ENCODE measurements at regions not wholly inside any gene's neighbourhood (a gene's known extent, or its start where the extent isn't known, plus 50 kb on each side); places are given as distances from the start of the nearest gene placed in this dataset.
"Not testable (repeated sequence)": the region's sequence is repeated elsewhere in the genome, so short reads cannot be mapped to it uniquely, and the experiment has no call there.

DNA sequence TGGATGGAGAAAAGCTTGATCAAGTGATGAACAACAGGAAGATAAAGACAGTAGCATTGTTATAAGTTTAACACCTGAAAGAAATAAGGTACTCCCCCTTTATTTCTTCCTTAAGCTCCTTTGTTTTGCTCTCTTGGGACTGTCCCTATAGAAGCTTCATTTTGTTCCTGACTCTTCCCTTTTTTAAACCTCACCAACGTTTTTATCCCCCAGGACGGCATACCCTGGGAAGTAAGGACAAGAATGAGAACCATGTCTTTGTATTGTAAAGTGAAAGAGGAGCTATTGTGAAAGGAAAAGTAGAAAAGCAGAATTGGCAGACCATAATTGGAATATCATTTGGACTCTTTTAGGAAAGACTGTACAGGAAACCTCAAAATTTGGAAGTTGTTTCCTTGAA lies 1368.6 kb upstream of the C9orf72 start:
- no peak for DNase-seq

DNA sequence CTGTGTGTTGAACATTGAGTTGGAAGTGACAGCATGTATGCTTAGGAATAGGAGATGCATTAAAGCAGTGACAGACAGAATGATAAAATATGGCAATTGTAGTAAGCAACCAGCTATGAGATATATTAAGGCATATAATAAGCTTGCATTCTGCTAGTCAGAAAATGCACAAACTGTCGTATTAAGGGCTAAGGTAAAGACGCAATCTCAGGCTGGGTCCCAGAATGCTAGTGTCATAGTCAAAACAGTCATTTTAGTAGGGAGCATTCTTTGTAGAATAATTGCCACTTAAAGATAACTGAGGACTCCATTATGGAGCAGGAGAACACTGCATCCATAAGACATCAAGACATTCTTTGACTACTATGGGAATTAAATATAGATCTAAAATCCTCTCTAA lies 1369.7 kb upstream of the C9orf72 start:
- DNase-seq, result no peak

DNA sequence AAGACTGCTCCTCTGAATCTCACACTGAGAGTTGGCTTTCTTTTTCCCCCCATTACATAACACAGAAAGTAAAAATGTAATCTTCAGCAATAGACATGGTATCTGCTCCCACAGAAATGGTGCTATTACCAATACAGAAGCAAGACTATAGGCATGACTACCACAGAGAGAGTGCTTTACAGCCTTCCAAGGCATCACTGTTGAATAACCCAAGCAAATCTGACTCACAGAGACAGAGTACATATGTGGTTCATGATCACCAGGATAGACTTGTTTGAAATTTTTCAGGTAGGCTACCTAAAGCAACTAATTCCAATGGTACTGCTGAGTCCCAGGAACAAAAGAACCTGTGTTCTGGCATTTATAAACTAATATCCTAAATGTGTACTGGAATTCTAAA lies 1373.4 kb upstream of the C9orf72 start:
- DNase-seq, result no peak

DNA sequence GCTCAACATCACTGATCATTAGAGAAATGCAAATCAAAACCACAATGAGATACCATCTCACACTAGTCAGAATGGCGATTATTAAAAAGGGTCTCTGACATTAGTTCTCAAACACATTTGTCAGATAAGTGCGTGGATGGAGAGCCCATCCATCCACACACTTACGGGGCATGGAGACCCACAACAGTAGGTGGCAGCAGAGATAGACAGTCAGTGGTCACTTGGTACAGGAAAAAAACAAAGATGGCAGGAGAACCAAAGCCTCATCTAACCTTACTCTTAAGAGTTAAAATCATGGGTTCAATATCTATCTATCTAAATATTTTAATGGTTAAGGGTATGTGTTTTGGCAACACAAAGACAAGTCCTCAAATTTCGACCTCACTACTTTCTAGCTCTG lies 1378.7 kb upstream of the C9orf72 start:
- peak in 1 of 2 experiments; percentile 3 for DNase-seq

DNA sequence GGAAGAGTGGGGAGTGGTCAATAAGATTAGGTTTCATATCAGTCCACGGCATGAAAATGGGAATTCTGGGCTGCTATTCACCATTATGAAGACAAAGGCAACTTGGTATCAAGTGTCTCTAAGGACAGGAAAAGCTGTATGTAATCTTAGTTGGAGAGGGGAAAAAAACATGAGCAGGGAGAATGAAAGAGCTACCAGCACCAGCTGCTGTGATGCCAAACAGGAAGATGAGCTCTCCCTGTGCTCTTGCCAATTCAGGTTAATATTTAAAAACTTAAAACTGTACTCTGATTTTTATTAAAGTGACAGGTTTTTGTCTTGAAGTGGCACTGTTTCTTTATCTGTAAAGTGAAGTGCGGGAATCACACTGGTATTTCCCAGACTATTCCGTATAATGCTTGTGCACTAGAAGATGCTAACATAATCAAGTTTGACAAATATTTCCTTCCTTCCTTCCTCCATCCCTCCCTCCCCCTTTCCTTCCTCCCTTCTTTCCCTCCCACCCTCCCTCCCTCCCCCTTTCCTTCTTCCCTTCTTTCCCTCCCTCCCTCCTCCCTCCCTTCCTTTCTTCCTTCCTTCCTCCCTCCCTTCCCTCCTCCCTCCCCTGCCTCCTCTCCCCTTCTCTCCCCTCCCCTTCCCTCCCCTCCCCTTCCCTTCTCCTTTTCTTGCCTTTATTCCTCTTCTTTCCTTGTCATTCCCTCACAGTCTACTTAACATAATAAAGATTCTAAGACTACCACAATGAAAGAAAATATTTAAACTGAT lies 1383.0 kb upstream of the C9orf72 start:
- DNase-seq, result no peak

DNA sequence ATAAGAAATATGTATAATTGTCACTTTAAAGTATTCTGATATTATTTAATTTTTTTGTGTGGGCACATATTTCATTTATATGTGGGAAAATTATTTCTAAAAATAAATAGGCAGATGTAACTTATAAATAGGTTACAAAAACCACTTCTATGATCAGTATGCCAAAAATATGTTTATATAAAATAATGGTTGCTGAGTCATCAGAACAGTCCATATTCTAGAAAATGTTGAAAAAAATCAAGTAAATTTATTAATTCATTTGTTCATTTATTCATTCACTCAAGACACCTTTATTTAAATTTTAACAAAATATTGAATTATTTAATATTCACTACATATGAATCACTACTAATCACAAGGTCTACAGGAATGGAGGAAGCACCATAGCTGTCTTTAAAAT lies 1387.3 kb upstream of the C9orf72 start:
- DNase-seq, result no peak

DNA sequence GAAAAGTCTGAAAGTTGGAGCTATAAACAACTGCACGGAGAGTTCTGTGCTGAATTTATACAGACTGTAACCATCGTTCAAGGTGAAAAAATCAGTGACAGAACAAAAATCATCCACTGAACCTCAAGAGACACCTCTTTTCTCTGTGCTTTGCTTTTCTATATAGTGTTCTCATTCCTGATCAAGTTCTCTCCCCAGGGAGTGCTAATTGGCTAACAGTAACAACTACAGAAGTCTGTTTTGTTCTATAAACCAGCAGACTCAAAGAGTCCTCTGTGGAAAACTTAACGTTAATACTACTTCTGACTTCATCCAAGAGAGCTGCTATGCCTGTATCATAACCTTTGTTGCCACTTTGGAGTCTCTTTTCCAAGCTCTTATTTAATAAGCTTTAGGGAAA lies 1388.3 kb upstream of the C9orf72 start:
- no peak for DNase-seq

DNA sequence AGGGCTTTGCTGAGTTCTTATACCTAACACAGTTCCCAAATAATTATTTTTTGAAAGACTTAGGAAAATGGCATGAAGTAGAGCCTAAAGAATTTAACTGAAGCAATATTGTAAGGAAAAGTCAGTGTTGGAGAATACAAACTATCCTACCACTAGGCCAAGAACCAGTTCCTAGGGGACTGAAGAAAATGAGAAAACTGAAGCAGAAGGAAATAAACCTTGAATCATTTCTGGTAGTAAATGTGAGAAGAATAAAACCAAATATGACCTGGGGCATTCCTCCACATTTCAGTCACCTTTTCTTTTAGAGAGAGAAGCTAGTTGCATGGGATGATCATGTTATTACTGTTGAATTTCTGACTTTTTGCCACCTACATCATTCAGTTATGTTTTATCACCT lies 1393.9 kb upstream of the C9orf72 start:
- DNase-seq, result no peak

DNA sequence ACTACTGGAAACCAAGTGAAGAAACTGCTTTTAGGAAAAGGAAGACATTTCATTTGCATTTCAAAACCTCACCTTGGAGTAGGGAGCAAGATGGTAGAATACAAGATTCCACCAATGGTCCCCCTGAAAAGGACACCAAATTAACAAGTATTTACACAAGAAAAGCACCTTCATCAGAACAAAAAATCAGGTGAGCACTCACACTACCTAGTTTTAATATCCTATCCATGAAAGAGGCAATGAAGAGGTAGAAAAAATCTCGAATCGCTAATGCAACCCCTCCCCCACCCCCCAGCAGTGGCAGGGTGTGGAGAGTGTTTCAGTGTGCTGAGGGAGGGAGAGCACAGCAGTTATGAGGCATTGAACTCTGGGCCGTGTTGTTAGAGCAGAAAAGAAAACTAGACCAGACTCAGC lies 1397.0 kb upstream of the C9orf72 start:
- no peak for DNase-seq

DNA sequence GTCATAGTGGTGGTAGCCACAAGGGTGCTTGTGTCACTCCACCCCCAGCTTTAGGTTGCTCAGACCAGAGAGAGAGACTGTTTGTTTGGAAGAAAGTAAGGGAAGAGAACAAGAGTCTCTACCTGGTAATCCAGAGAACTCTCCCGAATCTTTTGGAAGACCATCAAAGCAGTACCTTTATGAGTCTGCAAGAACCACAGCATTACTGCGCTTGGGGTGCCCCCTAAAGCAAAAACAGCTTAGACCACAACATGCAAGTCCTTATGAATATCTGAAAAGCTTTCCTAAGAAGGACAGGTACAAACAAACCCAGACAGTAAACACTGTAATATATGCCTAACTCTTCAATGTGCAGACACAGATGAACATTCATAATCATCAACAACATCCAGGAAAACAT lies 1398.6 kb upstream of the C9orf72 start:
- no peak for DNase-seq

DNA sequence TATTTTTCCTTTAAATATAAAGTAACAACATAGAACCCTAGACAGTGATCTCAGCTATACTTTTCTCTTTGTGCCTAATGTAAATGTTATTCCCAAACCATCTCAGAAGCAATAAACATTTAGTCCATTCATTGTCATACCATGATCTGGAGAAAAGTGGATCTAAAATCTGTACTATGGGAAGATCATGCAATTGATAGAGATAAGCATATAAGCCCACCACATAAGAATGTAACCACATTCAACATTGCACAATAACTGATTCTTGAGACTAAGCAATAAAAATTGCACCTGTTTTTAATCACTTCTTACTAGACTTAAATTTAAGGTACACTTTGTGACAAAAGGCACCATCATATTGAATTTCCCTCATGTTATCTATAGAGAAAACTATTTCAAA lies 1403.0 kb upstream of the C9orf72 start:
- no peak for DNase-seq

DNA sequence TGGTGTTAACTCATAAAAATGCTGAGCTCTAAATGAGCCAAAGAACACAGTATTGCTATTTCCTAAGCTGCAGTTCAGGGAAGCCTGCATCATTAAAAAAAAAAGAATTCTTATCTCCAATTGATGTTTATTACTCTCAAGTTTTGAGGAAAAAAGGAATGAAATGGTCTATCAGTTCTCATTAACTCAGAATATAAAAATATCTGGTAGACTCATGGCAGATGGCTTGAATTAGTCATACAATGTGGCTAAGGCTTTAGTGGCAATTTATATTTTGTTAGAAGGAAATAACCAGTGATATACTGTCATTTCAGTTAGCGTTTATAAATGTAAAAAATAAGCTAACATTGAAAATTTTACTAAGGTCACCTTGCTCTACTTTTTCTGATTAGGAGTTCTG lies 1403.4 kb upstream of the C9orf72 start:
- no peak for DNase-seq

DNA sequence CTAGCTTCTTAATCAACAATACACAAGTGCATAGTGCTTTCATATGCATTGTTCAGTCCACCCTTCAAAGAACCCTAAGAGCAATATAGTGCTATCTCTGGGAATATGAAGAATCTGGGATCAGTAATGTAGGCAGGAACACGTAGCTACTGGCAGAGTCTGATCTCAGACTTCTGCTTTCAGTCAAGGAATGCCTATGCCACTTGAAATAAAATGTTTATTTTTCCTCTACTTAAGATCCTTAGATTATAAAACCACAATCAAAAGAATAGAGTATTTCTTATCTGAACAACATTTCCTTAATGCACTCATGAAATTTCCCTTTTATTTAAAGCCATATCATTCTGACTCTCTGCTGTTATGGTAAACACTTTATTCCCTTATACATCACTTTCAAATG lies 1407.8 kb upstream of the C9orf72 start:
- no peak for DNase-seq

DNA sequence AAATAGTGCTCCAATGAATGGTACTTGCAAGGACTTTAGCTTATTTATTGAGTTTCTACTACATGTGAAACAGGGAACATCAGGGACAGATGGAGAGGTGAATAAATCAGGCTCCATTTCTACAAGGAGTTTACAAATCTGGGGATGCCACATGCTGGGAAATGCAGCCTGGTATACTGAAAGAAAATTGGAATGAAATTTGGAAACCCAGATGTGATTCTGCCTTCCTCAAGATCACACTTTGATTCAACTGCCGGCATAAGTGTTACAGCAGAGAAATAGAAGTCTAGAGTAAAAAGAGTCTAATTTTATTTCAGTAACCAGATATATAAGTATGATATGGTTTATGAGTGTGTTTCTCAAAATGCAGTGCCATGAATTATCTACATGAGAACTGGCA lies 1408.4 kb upstream of the C9orf72 start:
- no peak for DNase-seq

DNA sequence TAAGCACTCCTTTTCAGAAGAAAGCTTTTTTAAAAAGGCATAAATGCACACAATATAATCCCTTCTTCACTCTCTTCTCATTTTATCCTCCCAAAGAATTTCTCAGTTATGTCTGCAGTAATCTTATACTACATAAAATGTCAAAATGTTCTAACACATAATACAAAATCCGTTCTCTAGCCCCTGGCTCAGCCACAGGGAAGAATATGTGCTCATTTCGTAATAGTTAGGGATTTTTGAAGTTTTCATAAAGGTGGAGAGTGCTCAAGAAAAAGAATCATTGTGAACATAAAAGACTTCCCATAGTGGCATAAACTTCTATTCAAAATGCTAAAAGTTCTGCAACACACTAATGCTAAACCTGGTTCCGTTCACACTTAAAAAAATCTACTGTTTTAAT lies 1410.7 kb upstream of the C9orf72 start:
- DNase-seq, result no peak

DNA sequence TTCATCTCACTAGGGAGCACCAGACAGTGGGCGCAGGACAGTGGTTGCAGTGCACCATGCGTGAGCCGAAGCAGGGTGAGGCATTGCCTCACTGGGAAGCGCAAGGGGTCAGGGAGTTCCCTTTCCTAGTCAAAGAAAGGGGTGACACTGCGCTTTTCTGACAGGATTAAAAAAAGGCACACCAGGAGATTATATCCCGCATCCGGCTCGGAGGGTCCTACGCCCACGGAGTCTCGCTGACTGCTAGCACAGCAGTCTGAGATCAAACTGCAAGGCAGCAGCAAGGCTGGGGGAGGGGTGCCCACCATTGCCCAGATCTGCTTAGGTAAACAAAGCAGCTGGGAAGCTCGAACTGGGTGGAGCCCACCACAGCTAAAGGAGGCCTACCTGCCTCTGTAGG lies 1416.7 kb upstream of the C9orf72 start:
- DNase-seq, result not testable (repeated sequence)

DNA sequence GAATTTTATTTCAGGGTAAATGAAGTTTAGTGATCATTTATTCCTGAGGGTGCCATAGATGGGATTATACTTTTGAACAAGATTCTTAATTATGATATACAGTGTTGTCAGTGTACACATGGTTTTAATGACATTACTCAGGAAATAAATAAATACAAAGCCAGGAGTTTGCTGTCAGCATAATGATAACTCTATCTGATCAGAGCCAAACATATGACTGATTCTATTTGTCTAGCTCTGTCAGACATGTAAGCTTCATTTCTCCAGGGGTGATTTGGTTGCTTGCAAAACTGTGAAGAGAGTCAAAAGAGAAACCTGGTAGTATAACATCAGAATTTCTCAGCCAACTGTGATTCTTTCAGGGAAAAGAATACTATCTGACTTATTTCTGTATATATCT lies 1425.8 kb upstream of the C9orf72 start:
- no peak for DNase-seq

DNA sequence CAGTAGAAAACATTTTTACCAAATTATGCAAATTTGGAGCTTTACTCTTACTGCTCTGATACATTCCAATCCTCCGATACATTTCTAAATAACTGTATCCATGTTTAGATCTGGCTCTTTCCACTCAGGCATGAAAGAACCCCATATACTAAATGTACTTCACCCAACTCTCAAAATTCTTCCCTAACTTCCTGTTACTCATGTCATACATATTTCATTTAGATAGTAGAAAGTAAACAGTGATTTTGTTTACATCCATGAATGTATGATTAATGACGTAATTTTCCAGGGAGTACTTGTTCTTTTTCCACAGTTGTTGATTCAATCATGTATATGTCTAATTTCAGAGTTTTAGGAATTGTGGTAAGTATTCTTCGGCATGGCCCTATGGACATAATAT lies 1426.5 kb upstream of the C9orf72 start:
- DNase-seq, result peak in 1 of 2 experiments; percentile 1

DNA sequence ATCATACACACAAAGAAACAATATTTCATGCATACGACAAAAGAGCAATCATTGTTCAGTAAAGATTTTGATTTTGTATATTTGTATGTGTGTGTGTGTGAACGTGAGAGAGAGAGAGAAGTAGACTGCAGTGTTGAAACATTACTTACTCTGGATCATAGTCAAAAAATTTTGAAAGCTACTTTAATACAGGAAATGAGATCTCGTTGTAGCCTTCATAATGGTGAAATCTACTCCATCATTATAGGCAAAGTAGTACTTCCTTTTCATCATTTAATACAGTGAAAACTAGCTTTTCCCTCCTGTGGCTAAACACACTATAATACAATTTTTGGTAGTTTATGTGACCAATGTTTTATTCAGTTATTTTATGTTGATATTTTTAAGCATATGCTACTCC lies 1427.7 kb upstream of the C9orf72 start:
- no peak for DNase-seq

DNA sequence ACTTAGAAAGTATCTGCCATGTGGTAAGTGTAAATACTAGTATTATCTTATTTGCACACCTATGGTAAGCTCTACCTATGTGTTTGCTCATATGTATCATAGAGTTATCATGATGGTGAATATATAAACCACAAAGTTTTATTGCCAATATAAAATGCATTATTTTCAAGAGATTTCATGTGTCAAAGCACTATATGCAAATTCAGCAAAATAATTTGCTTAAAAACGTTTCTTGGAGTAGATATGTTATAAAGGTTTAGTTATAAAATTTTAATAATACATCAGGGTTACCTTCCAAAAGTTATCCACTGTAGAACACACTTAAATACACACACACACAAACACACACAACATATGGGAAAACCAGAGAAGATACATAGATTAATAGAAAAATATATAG lies 1431.7 kb upstream of the C9orf72 start:
- DNase-seq, result no peak

DNA sequence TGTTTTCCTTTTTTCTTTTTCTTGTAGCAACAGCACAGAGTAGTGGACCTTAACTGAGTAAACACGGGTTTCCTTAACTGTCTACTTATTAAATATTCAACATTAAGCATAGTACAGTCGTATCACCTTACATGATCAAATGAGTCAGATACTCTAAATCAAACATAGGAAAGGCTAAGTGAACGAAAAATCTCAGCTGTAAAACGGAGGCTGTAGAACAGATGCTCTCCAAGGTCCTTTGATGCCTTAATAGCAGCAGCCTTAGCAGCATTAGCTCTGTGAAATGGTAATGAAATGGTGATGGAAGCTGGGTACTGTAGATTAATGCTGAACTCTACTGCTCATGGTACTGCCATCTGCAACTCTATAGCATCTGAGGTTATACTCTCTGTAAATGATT lies 1433.3 kb upstream of the C9orf72 start:
- DNase-seq, result no peak

DNA sequence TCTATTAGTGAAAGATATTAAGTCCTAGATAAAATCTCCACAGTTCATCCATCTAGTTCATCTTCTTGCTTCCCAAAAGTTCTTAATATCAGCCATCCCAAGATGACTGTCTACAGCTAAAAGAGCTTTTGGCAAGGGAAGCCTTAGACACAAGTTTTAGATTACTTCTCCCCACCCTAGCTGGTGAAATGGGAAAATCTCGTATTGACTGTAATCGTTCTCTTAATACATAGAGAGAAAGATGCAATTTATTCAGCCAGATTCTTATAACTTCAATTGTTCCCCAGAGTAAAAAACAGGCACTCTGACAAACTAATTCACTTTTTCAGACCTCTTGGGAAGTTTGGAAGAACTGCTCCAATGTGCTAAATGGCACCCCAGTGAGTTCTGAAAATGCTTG lies 1439.6 kb upstream of the C9orf72 start:
- DNase-seq, result no peak

DNA sequence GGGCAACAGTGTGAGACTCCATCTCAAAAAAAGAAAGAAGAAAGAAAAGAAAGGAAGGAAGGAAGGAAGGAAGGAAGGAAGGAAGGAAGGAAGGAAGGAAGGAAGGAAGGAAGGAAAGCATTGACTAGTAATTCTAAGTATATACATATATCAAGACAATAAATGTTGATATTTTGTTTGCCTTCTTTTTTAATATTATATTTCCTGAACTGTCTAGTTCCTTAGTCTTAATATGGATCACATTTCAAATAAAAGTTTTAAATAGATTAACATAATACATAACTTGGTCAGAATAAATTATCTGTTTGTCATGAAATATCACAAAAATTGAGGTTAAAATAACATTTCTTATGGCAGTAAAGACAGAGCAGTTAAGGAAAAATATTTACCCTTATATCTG lies 1448.4 kb upstream of the C9orf72 start:
- DNase-seq, result no peak

DNA sequence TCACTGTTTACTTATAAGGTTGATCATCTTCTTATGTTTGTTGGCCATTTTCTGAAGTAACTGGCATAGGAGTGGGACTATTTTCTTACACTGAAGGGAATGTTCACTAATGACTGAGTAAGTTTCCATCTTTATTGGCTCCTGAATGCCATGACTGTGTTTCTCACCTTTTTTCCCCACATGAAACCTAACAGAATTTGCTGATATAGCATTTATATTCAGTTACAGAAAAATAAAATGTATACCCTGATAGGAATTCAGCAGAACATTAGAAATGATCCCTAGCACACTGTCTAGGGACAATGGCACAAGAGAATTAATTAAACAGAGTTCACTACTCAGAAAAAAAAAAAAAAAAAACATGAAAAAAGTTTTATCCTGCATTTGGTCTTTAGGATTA lies 1465.1 kb upstream of the C9orf72 start:
- DNase-seq, result no peak

DNA sequence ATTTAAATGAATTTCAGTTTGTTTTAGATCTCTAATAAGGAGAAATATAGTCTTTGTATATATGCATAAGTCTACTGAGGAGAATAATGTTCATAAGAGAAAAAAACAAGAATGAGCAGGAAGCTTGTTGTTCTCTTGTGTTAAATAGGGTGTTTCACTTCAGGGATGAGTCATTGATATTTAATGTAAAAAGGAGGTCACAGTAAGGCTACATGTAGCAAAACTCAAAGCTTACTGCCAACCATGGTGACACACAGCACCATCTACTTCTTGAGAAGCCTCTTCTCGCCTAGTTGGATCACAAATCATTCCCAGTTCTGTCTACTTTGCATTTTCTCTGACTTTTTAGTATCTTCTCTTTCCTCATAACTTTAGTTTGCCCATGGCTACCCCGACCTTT lies 1466.0 kb upstream of the C9orf72 start:
- no peak for DNase-seq

DNA sequence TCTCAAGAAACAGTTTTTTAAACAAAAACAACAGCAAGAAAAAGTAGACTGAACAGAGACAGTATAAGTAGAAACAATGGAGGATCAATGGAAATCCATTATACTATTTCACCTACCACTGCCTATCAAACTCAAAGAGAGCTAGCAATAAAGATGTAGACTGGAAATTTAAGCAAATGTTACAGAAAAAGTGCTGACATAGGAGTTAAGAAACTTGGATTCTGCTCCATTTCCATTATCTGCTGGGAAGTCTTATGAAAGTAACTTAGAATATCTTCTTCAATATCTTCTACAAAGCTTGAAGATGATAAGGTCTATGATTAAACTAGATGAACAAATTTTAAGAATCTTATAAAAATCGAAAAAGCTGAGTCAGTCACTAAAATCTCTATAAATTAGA lies 1469.8 kb upstream of the C9orf72 start:
- no peak for DNase-seq

Data from SW 1271 (cell line).